Calu3 (cell line): ENCODE measurements at regions not wholly inside any gene's neighbourhood (a gene's known extent, or its start where the extent isn't known, plus 50 kb on each side); places are given as distances from the start of the nearest gene placed in this dataset.
"Not testable (repeated sequence)": the region's sequence is repeated elsewhere in the genome, so short reads cannot be mapped to it uniquely, and the experiment has no call there.

Experiments
- BruUV-seq: library from RNA; stranded (reverse); fragments of 400-500 nt; replicated peaks from 2 replicates; lab custom pipeline; 2021; lab: Mats Ljungman, UMichigan
- CTCF ChIA-PET: fragments of 300-600 bp; sonication (Branson Sonifier 250); formaldehyde crosslinking; loops from one replicate; lab custom pipeline; 2022; ENCODE audit warnings: antibody characterized with exemption; lab: Charles Lee
- DNase-seq: peaks from one replicate; pipeline ENCODE4 v3.0.0; 2022
- H3K27ac Mint-ChIP-seq: one replicate; pipeline ENCODE4 v1.8.0; 2022; ENCODE audit warnings: mixed read lengths; ENCODE audit not compliant: unreplicated experiment
- H3K27me3 Mint-ChIP-seq: one replicate; pipeline ENCODE4 v1.8.0; 2022; ENCODE audit warnings: mixed read lengths; ENCODE audit not compliant: unreplicated experiment
- H3K36me3 Mint-ChIP-seq: one replicate; pipeline ENCODE4 v1.8.0; 2022; ENCODE audit warnings: mild to moderate bottlenecking, moderate library complexity, mixed read lengths; ENCODE audit not compliant: insufficient read depth, unreplicated experiment
- H3K4me1 Mint-ChIP-seq: one replicate; pipeline ENCODE4 v1.8.0; 2022; ENCODE audit warnings: mild to moderate bottlenecking, low read depth, mixed read lengths; ENCODE audit not compliant: unreplicated experiment
- H3K4me3 Mint-ChIP-seq: one replicate; pipeline ENCODE4 v1.8.0; 2022; ENCODE audit warnings: mild to moderate bottlenecking, low read depth, moderate library complexity, mixed read lengths; ENCODE audit not compliant: unreplicated experiment
- H3K9me3 Mint-ChIP-seq: one replicate; pipeline ENCODE4 v1.8.0; 2022; ENCODE audit warnings: low read depth, mixed read lengths; ENCODE audit not compliant: unreplicated experiment
- CTCF ChIP-seq: fragments of 200-600 bp; IDR thresholded peaks from one replicate; pipeline ENCODE4 v1.8.0; 2022; ENCODE audit warnings: antibody characterized with exemption; ENCODE audit not compliant: unreplicated experiment
- intact Hi-C: fragments of 100-400 bp; cut with micrococcal nuclease; formaldehyde crosslinking; loops from one replicate; pipeline ENCODE4 v1.10.0; 2022; ENCODE audit not compliant: unreplicated experiment

DNA sequence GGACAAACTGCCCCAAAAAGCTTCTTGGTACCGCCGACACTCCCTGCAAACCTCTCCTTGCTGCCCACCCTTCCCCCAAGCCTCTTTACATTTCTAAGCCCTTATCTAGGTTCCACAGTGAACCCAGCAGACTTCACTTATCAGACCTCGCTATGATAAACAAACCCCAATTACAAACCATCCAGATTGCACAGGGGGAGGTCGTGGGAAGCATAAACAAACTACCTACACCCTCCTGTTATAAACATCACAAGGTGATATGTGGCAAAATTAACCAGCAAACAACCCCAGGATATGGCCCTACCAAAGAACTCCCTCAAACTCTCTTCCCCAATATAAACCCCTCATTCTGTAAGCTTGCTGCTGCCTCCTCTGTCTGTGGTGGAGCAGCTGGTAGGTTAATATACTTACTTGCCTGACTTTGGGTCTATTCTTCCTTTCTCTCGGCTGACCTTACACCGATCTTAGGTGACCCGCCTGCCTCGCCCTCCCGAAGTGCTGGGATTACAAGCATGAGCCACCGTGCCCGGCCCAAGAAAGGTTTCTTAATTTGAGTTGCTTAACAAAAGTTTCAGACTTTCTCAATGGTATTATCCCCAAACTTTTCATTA lies 66.0 kb upstream of the TENM4 start:
- no peaks in the 10 kb centered on the region for H3K36me3 Mint-ChIP-seq
- intact Hi-C loops = no loop called here
- no peak for TF ChIP-seq CTCF
- H3K27me3 Mint-ChIP-seq = no peaks in the 10 kb centered on the region
- no peak overlapping the region for H3K4me3 Mint-ChIP-seq
- no peaks in the 10 kb centered on the region for H3K4me1 Mint-ChIP-seq
- H3K27ac Mint-ChIP-seq = no peak overlapping the region
- CTCF ChIA-PET = no interaction called here
- no peak for DNase-seq
- BruUV-seq = no TSS peak
- H3K9me3 Mint-ChIP-seq = peaks cover 4% of the 10 kb centered on the region

GRCh38 chr11:79506124-79506523 lies 65.3 kb upstream of the TENM4 start:
- no peak overlapping the region for H3K4me3 Mint-ChIP-seq
- H3K27ac Mint-ChIP-seq = no peak overlapping the region
- BruUV-seq = no TSS peak
- CTCF ChIA-PET = no interaction called here
- H3K27me3 Mint-ChIP-seq = no peaks in the 10 kb centered on the region
- no peak for DNase-seq
- intact Hi-C loops = no loop called here
- peaks cover 7% of the 10 kb centered on the region for H3K9me3 Mint-ChIP-seq
- no peak for TF ChIP-seq CTCF
- H3K36me3 Mint-ChIP-seq = no peaks in the 10 kb centered on the region
- H3K4me1 Mint-ChIP-seq = no peaks in the 10 kb centered on the region

DNA sequence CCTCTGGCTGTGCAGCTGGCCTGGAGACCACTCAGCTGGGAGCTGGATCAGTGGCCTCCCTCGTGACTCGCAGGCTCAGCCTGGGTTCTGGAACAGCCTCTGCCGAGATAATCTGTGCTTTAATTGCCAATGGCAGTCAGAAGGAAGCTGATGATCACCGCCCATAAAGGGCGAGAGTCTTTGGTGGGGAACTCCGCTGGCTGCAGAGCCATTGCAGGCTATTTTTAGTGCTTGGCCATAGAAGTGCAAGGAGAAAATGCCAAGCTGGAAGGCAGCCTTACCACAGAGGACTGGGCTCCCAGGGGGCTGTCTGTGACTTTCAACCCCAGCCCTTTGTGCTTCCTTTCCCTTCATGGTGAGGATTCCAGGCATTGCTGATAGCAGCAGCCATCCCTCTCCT lies 62.2 kb upstream of the TENM4 start:
- CTCF ChIA-PET = interaction anchor here (1.3 kb wide), 1 partner anchor 11 kb away, joined by 3 read pairs; no protein-coding TSS in a partner anchor
- no TSS peak for BruUV-seq
- intact Hi-C loops = no loop called here
- DNase-seq = no peak
- peaks cover 7% of the 10 kb centered on the region for H3K9me3 Mint-ChIP-seq
- no peak overlapping the region for H3K27ac Mint-ChIP-seq
- H3K4me3 Mint-ChIP-seq = no peak overlapping the region
- no peaks in the 10 kb centered on the region for H3K36me3 Mint-ChIP-seq
- TF ChIP-seq CTCF = no peak
- no peaks in the 10 kb centered on the region for H3K27me3 Mint-ChIP-seq
- no peaks in the 10 kb centered on the region for H3K4me1 Mint-ChIP-seq

DNA sequence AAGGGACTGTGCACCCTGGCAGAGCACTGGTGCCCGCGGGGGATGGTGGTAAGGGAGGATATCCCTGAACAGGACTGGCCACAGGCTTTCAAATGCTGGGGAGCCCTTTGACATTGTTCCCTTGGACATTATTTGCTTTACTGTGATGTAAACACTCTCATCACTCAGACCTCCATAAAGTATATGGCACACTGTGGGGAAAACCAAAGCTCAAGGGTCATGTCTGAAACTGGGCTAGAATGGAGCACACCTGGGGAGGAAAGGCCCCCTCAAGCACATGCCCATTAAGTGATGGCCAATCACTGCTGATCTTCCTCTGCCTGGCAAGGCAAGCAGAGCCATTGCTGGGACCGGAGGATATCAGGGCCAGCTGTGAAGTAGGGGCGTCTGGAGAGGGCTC lies 60.9 kb upstream of the TENM4 start:
- Mint-ChIP-seq H3K4me3 (no peak overlapping the region), H3K27ac (no peak overlapping the region), H3K27me3 (no peaks in the 10 kb centered on the region), H3K9me3 (peaks cover 6% of the 10 kb centered on the region), H3K36me3 (no peaks in the 10 kb centered on the region), H3K4me1 (no peaks in the 10 kb centered on the region)
- CTCF ChIA-PET = no interaction called here
- intact Hi-C loops = no loop called here
- no peak for DNase-seq
- no TSS peak for BruUV-seq
- no peak for TF ChIP-seq CTCF

GRCh38 chr11:79499929-79500328 lies 59.1 kb upstream of the TENM4 start:
- not testable (repeated sequence) for H3K4me1 Mint-ChIP-seq

More at GRCh38 chr11:79499929-79500328, 59.1 kb upstream of the TENM4 start:
- BruUV-seq, H3K27ac Mint-ChIP-seq, H3K36me3 Mint-ChIP-seq, H3K9me3 Mint-ChIP-seq, H3K27me3 Mint-ChIP-seq, CTCF ChIA-PET, DNase-seq, H3K4me3 Mint-ChIP-seq: not testable (repeated sequence)
- intact Hi-C loops = loop anchor here (10.0 kb wide), 1 partner anchor 855 kb away; no protein-coding TSS in a partner anchor
